NCI-H82 treated with DMSO at 0.1 percent for 48 hours (cell line): ENCODE measurements at regions not wholly inside any gene's neighbourhood (a gene's known extent, or its start where the extent isn't known, plus 50 kb on each side); places are given as distances from the start of the nearest gene placed in this dataset.

Source experiments
- DNase-seq: peaks from one replicate; lab custom pipeline; 2025; ENCODE audit not compliant: unreplicated experiment; lab: John Stamatoyannopoulos, UW

DNA sequence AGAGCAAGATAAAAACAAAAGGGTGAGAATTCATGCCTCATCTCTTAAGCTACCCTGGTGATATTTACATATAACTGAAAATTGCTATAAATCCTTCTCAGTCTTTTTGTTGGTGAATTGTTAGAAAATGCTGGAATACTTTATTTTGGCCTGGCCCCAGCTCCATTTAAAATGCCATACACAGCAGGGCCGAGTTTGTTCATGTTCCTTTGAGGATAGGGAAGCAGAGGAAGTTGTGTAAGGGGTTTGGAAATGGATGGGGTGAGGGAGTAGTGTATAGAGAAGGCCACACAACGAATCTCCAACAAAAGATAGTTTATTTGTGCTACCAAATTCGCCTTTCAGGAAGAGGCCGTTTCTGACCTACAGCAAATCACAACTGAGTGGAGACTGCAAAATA lies 78.6 kb upstream of the ADAMTS9 start:
- DNase-seq: no peak

DNA sequence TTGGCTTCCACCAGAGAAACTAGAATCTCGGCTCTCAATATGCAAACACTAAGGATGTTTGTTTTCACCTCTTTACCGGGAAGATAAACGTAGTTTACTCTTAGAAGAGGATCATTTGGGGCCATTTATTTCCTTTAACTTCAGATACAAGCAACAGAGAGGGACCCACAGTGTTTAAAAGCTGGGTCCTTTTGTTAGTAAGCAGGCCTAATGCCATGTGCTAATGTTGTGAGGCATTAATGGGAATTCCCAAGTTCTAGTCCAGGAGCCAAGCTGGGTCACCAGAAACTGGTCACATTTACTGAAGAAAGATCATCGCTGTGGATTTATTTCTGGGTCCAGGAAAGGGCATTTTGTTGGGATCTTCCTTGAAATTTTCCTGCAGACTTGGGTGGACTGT lies 78.1 kb upstream of the ADAMTS9 start:
- no peak for DNase-seq

DNA sequence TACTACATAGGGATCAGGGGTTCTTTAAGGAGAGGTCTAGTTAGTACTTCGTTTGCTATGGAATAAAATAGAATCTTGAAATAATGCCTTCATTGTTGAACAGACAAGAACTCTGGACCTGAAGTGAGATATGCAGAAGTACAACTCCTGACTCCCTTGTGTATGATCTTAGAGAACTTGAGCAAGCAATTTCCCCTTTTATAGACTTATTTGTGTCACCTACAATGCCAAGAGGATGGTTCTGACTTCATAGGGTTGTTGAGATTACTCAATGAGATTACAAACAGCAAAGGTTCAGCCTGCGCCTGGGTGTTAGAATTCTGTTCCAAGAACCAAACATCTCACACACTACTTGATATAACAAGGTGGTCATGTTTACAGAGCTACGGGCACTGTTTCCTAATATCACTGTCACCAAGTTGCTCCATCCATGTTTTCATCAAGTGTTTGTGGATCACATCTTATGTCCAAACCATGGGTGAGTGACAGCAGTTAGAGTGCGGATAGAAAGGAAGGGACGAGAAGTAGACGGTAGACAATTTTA lies 76.7 kb upstream of the ADAMTS9 start:
- no peak for DNase-seq

DNA sequence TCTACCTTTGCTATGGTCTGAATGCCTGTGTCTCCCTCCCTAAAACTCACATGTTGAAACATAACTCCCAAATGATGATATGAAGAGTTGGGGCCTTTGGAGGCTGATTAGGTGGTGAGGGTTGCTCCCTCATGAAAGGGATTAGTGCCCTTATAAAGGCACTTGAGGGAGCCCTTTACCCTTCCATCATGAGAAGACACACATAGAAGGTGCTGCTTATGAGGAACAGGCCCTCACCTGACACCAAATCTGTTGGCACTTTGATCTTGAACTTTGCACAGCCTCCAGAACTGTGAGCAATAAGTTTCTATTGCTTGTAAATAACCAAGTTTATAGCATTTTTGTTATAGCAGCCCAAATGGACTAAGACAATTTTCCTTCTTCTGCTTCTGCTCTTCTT lies 76.2 kb upstream of the ADAMTS9 start:
- no peak for DNase-seq

DNA sequence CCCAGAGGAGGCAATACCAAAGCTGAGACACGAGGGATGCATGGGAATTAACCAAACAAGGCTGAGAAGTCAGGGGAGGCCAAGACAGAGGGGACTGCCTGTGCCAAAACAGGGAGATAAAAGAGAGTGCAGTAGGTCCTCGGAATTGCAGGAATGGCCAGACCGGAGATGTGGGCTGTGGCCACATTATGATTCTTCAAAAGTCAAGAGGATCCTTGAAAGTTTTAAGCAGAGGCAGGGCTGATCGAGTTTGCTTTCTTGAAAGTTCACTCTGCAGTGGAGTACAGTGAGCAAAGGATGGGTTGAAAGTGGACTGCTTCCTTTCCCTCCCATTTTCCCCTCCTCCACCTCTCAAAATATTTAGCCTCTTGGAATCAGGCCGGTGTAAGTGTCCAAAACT lies 73.9 kb upstream of the ADAMTS9 start:
- DNase-seq: no peak

DNA sequence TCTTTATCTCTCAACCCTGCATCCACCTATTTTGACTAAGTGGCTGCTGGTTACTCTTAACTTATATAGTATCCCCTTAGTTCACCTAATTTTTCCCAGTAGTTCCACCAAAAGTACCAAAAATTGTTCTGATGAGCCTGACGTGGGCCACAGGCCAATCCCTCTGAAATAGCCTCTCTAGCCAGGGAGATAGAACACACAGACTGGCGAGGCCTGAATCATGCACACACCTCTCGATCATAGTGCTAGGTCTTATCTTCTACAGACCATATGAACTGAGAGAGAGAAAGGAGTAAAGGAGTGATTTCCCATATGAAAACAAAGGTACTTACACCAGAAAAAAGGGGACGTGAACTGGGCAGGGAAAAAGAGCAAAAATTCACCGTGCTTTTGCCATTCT lies 72.5 kb upstream of the ADAMTS9 start:
- no peak for DNase-seq

DNA sequence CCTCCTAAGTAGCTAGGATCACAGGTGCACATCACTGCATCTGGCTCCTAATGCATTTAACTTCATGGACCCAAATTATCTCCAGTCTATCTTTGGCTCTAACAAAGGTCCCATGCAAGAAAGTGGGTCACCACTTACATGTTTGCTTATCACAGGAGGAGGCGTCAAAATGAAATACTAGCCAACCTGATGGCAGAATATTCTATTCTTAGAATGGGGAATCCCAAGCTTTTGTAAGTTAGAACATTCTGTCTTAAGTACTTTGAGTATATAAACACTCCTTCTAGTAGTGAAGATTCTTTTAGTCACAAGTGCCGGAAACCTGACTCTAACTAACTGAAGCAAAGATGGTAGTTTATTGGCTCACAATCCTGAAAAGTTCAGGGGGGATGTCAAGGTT lies 72.0 kb upstream of the ADAMTS9 start:
- no peak for DNase-seq

DNA sequence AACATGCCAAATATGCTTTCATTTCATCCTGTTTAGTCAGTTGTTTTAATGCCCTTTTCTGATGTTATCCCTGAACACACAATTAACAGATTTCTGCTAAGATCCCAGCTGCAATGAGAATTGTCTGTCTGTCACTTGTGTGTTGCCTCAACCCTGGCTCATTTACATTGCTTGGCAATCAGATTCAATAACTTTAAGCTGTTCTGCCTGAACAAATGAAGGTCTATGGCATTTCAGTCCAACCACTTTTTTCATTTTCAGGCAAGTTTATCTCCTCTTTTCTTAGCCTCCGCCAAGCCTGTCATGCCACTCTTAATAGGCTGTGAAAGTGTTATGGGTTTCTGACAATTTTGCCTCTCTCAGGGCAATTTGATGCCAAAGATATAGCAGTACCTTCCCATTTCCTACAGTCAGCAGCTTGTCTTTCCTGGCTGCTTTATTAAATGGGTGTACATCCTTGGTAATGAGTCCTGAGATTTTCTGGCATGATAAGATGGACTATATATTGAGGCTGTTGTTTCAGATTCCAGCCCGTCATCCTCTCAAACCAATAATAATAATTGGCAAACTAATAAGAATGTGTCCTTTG lies 68.7 kb upstream of the ADAMTS9 start:
- no peak for DNase-seq

DNA sequence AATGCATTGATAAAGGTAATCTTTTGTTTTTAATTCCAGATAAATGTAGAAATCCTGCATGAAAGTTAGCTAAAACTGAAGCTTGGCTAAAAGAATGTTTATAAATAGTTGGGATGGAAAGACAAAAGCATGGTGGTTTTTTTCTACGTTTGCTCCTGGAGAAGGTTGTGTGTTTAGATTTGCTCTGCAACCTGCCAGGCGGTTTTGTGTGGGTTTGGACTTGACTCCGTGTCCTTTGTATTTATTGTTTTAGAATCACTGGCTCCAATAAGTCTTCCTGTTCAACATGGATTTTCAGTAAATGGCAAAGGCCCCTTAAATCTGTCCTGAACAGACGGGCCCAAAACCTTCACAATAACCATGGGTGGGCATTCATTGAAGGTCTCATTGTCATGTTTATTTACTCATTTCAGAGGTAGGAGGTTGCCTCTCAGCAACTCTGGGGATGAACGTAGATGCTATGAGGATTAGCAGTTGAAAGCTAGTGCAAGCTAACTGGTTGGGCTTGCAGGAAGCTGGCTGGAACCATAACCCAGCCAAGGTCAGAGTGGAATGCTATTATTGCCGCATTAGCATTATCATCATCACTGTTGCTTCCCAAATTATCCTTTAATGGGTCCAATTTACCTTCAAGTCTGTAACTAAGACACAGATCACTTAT lies 60.6 kb upstream of the ADAMTS9 start:
- DNase-seq: peak; percentile 1

DNA sequence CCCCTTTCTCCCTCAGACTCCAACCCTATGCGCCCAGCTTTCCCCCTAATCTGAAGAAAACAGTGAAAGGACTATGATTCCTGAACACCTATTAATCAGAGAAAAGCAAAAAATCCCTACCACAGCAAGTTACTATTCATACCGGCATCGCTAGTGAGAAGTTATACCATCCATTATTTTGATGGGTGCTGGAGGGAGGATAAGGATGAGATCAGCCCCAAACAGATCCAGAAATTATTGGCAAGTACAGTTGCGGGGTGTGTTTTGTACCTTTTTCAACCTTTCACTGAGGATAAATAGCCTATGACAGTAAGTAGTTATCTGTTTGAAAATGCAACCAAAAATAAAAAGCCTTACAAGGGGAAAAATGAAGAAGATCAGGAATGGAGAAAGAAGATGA lies 59.9 kb upstream of the ADAMTS9 start:
- DNase-seq: no peak

DNA sequence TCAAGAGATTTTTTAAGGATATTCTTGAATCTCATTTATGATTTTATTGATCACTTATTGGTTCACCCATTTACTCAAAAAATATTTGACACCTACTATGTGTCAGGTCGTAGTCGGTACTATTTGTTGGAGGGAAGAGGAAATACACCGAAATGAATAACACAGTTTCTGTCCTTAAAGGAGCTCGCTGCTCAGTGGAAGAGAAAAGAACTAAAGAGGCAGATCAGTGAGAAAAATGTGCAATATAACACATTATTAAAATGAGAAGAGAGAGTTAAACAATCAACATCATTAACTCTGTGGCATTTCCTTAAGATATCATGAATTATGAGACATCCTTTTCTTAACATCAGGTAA lies 56.1 kb upstream of the ADAMTS9 start:
- no peak for DNase-seq

DNA sequence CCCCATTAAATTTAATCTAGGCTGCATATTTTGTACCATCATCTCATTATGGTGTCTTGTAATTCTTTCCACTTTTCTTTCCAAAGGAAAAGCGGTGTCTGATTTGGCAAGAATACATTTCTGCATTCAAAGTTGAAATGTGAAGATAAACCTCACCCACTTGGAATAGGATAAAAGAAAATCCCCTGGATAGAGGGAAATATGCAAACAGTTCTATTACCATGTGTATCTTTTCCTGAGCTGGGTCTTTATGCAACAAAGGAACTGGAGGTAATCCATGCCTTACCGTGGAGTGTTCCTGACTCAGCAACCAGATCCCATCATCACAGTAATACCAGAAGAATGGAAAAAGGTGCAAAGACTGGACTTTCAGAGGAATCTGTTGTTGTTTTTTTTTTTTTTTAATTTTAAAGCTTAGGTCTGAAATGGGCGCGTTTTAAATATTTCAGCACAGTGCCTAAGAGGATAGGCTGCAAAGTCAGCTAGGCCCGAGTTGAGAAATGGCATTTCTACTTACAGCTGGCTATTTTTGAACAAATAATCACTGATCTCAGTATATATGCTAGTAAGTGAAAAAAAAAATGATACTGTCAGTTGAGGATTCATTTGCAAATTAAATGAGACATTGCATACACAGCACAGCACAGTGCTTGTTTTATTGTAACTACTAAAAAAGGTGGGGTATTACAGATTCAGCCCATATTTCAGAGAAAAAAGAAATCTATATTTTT lies 55.5 kb upstream of the ADAMTS9 start:
- DNase-seq: no peak

DNA sequence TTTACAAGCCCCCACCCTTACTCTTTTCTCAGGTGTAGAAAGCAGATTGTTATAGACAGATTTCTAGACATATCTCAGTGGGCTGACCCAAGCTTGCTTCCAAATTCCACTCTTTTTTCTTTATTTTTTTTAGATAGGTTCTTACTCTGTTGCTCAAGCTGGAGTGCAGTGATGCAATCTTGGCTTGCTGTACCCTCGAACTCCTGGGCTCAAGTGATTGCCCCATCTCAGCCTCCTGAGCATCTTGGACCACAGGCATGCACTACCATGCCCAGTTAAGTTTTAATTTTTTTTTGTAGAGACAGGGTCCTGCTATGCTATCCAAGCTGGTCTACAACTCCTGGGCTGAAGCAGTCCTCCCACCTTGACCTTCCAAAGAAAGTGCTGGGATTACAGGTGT lies 53.5 kb upstream of the ADAMTS9 start:
- no peak for DNase-seq

DNA sequence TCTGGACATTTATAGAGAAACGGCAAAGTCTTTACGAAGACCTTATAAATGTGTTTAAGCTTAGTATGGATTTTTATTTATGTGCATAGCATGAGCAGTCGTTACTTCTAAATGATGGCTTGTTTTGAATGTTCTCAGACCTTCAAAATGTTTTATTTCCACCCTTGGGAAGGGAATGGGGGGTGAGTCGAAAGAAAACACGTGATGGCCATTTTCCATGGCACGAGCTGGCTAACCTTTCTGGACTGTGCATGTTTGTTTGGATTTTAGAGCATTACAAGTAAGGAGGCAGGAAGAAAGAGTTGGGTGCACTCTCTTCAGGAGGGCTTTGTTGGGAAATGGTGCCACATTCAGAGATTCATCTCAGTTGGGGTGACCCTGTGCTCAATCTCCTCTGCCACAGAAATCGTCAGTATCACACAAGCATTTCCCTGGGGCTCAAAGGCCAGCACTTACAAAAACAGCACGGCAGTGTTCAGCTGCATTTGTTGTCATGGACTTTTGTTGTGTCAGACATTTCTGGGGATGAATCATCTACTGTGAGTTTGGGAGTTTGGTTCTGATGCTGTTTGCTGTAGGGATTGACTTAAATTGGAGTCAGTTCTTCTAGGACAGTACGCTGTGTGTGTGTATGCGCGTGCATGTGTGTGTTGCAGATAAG lies 52.3 kb upstream of the ADAMTS9 start:
- DNase-seq: no peak
